CD4-positive, alpha-beta memory T cell (primary cell): ENCODE measurements at regions not wholly inside any gene's neighbourhood (a gene's known extent, or its start where the extent isn't known, plus 50 kb on each side); places are given as distances from the start of the nearest gene placed in this dataset.

ENCODE experiments used
- CTCF ChIA-PET: fragments of 350-600 bp; sonication (Branson Sonifier 250); formaldehyde crosslinking; loops from one replicate; lab custom pipeline; 2021; ENCODE audit warnings: inconsistent platforms; ENCODE audit not compliant: partially characterized antibody; lab: Charles Lee
- POLR2A ChIA-PET: fragments of 350-600 bp; sonication (Branson Sonifier 250); formaldehyde crosslinking; loops from one replicate; lab custom pipeline; 2021; ENCODE audit not compliant: partially characterized antibody; lab: Charles Lee
- DNase-seq, 5 donors: peaks; one replicate each; pipeline versions ENCODE4 v3.0.0 to v3.0.0-alpha.2; 2020 to 2022; ENCODE audit warnings: mixed read lengths in 1 of 5
- H3K27ac ChIP-seq: one replicate; pipeline ENCODE4 v1.7.0; 2013; ENCODE audit warnings: low read depth, low read length
- H3K27me3 ChIP-seq: 2 replicates; pipeline ENCODE4 v1.7.0; 2013; ENCODE audit warnings: mild to moderate bottlenecking, low read length, moderate library complexity; ENCODE audit not compliant: insufficient read depth
- H3K36me3 ChIP-seq: 2 replicates; pipeline ENCODE4 v1.7.0; 2013; ENCODE audit warnings: mild to moderate bottlenecking, low read length, moderate library complexity; ENCODE audit not compliant: insufficient read depth
- H3K4me1 ChIP-seq: 2 replicates; pipeline ENCODE4 v1.7.0; 2013; ENCODE audit warnings: mild to moderate bottlenecking, low read length, moderate library complexity; ENCODE audit not compliant: insufficient read depth
- H3K4me3 ChIP-seq, 2 donors: one replicate each; pipeline ENCODE4 v1.7.0; 2013; ENCODE audit warnings: low read length in 2 of 2, mild to moderate bottlenecking in 1 of 2
- H3K9me3 ChIP-seq, 2 donors: one replicate each; pipeline ENCODE4 v1.7.0; 2013; ENCODE audit warnings: low read length in 2 of 2, control low read depth in 1 of 2; ENCODE audit not compliant: control insufficient read depth in 1 of 2
- H3K27ac Mint-ChIP-seq, 7 donors: one replicate each; pipeline ENCODE4 v1.8.0; 2020 to 2021; ENCODE audit warnings: mixed read lengths in 7 of 7, mild to moderate bottlenecking in 6 of 7, inconsistent platforms in 3 of 7, moderate library complexity in 3 of 7
- H3K27me3 Mint-ChIP-seq, 2 donors: one replicate each; pipeline ENCODE4 v1.8.0; 2020 to 2021; ENCODE audit warnings: mixed read lengths in 2 of 2
- H3K36me3 Mint-ChIP-seq, 2 donors: one replicate each; pipeline ENCODE4 v1.8.0; 2020 to 2021; ENCODE audit warnings: mixed read lengths in 2 of 2, inconsistent platforms in 1 of 2, mild to moderate bottlenecking in 1 of 2
- H3K4me1 Mint-ChIP-seq, 4 donors: one replicate each; pipeline ENCODE4 v1.8.0; 2020 to 2021; ENCODE audit warnings: mixed read lengths in 4 of 4, mild to moderate bottlenecking in 1 of 4
- H3K4me3 Mint-ChIP-seq, 8 donors: one replicate each; pipeline ENCODE4 v1.8.0; 2020 to 2021; ENCODE audit warnings: mixed read lengths in 8 of 8, mild to moderate bottlenecking in 7 of 8, moderate library complexity in 6 of 8, inconsistent platforms in 3 of 8
- H3K9me3 Mint-ChIP-seq, 8 donors: one replicate each; pipeline ENCODE4 v1.8.0; 2020 to 2021; ENCODE audit warnings: mixed read lengths in 8 of 8, mild to moderate bottlenecking in 5 of 8, inconsistent platforms in 3 of 8, moderate library complexity in 1 of 8
- intact Hi-C: fragments of 100-400 bp; cut with micrococcal nuclease; formaldehyde crosslinking; loops from one replicate; pipeline ENCODE4 v1.15.1; 2023

- H3K4me1 Mint-ChIP-seq, result peaks cover 57 to 90% (median 77%) of the 10 kb centered on the region in 4 donors
These were observed 162.3 kb upstream of the KLF14 start for GRCh38 chr7:130896051-130896881.

GRCh38 chr7:130896898-130897514 is 163.0 kb upstream of the KLF14 start:
- Mint-ChIP-seq H3K27ac (peak overlapping the region; percentile 88 to 95 (median 94)), H3K27me3 (no peaks in the 10 kb centered on the region), H3K36me3 (peaks cover 51 to 88% of the 10 kb centered on the region in 2 donors), H3K4me1 (peaks cover 64 to 97% (median 82%) of the 10 kb centered on the region in 4 donors), H3K4me3 (peak overlapping the region in 7 of 8 donors; percentile 2 to 72 (median 35)), H3K9me3 (peaks cover 0 to 4% (median 0%) of the 10 kb centered on the region in 8 donors)
- DNase-seq, result peak; percentile 71 to 80 (median 75)
- peak overlapping the region; percentile 18 for H3K27ac ChIP-seq
- CTCF ChIA-PET, result interaction anchor here (0.7 to 9.0 kb wide), 65 partner anchors 8 to 531 kb away, joined by 3 to 150 read pairs (median 5); no protein-coding TSS in a partner anchor
- H3K36me3 ChIP-seq, result peaks cover 18% of the 10 kb centered on the region
- H3K4me1 ChIP-seq, result peaks cover 87% of the 10 kb centered on the region
- POLR2A ChIA-PET, result interaction anchor here (0.6 to 2.3 kb wide), 13 partner anchors 11 to 159 kb away, joined by 3 to 10 read pairs (median 4); no protein-coding TSS in a partner anchor
- no peak overlapping the region for H3K4me3 ChIP-seq
- intact Hi-C loops, result loop anchor here (1.0 to 5.0 kb wide), 7 partner anchors 16 to 615 kb away; no protein-coding TSS in a partner anchor
- H3K27me3 ChIP-seq, result no peaks in the 10 kb centered on the region
- H3K9me3 ChIP-seq, result no peaks in the 10 kb centered on the region

More at GRCh38 chr7:130896051-130896881, 162.3 kb upstream of the KLF14 start:
- Histone ChIP-seq H3K27ac (no peak overlapping the region), H3K4me1 (peaks cover 79% of the 10 kb centered on the region), H3K9me3 (no peaks in the 10 kb centered on the region), H3K4me3 (no peak overlapping the region), H3K36me3 (peaks cover 21% of the 10 kb centered on the region), H3K27me3 (no peaks in the 10 kb centered on the region)
- no peaks in the 10 kb centered on the region for H3K27me3 Mint-ChIP-seq
- POLR2A ChIA-PET, result interaction anchor here (0.8 to 2.3 kb wide), 12 partner anchors 10 to 160 kb away, joined by 3 to 10 read pairs (median 4); no protein-coding TSS in a partner anchor
- H3K4me3 Mint-ChIP-seq, result peak overlapping the region in 6 of 8 donors; percentile 2 to 72 (median 36)
- intact Hi-C loops, result loop anchor here (2.0 to 5.0 kb wide), 5 partner anchors 17 to 616 kb away; no protein-coding TSS in a partner anchor
- CTCF ChIA-PET, result interaction anchor here (0.6 to 9.0 kb wide), 57 partner anchors 9 to 537 kb away, joined by 3 to 150 read pairs (median 6); no protein-coding TSS in a partner anchor
- peak overlapping the region; percentile 88 to 95 (median 94) for H3K27ac Mint-ChIP-seq
- H3K9me3 Mint-ChIP-seq, result peaks cover 0 to 4% (median 0%) of the 10 kb centered on the region in 8 donors
- no peak for DNase-seq
- peaks cover 50 to 84% of the 10 kb centered on the region in 2 donors for H3K36me3 Mint-ChIP-seq

GRCh38 chr7:130897515-130898419 is 163.8 kb upstream of the KLF14 start:
- Mint-ChIP-seq H3K36me3 (peaks cover 51 to 88% of the 10 kb centered on the region in 2 donors), H3K4me1 (peaks cover 67 to 99% (median 84%) of the 10 kb centered on the region in 4 donors), H3K9me3 (peaks cover 0 to 4% (median 0%) of the 10 kb centered on the region in 8 donors), H3K27me3 (no peaks in the 10 kb centered on the region), H3K27ac (peak overlapping the region; percentile 79 to 95 (median 94)), H3K4me3 (peak overlapping the region in 4 of 8 donors; percentile 2 to 48 (median 35))
- Histone ChIP-seq H3K36me3 (peaks cover 22% of the 10 kb centered on the region), H3K27ac (peak overlapping the region; percentile 18), H3K9me3 (no peaks in the 10 kb centered on the region), H3K27me3 (no peaks in the 10 kb centered on the region), H3K4me3 (no peak overlapping the region), H3K4me1 (peaks cover 94% of the 10 kb centered on the region)
- POLR2A ChIA-PET, result interaction anchor here (0.6 to 2.3 kb wide), 9 partner anchors 12 to 158 kb away, joined by 3 to 10 read pairs (median 6); no protein-coding TSS in a partner anchor
- CTCF ChIA-PET, result interaction anchor here (0.7 to 9.0 kb wide), 61 partner anchors 7 to 531 kb away, joined by 3 to 150 read pairs (median 6); no protein-coding TSS in a partner anchor
- peak in 1 of 5 donors; percentile 46 for DNase-seq
- intact Hi-C loops, result loop anchor here (1.0 to 5.0 kb wide), 7 partner anchors 15 to 615 kb away; no protein-coding TSS in a partner anchor

GRCh38 chr7:130899071-130899560 is 165.1 kb upstream of the KLF14 start:
- H3K9me3 Mint-ChIP-seq, result peaks cover 0 to 4% (median 0%) of the 10 kb centered on the region in 8 donors
- H3K4me1 Mint-ChIP-seq, result peaks cover 73 to 100% (median 88%) of the 10 kb centered on the region in 4 donors
- H3K27ac ChIP-seq, result no peak overlapping the region
- peaks cover 55 to 90% of the 10 kb centered on the region in 2 donors for H3K36me3 Mint-ChIP-seq
- H3K4me3 Mint-ChIP-seq, result no peak overlapping the region
- intact Hi-C loops, result loop anchor here (5.0 kb wide), 2 partner anchors 523 to 613 kb away; no protein-coding TSS in a partner anchor
- peaks cover 99% of the 10 kb centered on the region for H3K4me1 ChIP-seq
- H3K36me3 ChIP-seq, result peaks cover 26% of the 10 kb centered on the region
- peak overlapping the region; percentile 45 to 94 (median 90) for H3K27ac Mint-ChIP-seq
- no peak for DNase-seq
- CTCF ChIA-PET, result interaction anchor here (1.0 to 9.0 kb wide), 9 partner anchors 10 to 141 kb away, joined by 3 to 150 read pairs (median 42); no protein-coding TSS in a partner anchor
- H3K27me3 Mint-ChIP-seq, result no peaks in the 10 kb centered on the region
- POLR2A ChIA-PET, result interaction anchor here (0.6 to 1.6 kb wide), 6 partner anchors 9 to 214 kb away, joined by 3 to 6 read pairs (median 3); no protein-coding TSS in a partner anchor
- no peaks in the 10 kb centered on the region for H3K27me3 ChIP-seq
- H3K4me3 ChIP-seq, result no peak overlapping the region
- H3K9me3 ChIP-seq, result no peaks in the 10 kb centered on the region

- intact Hi-C loops, result loop anchor here (5.0 kb wide), 2 partner anchors 522 to 612 kb away; no protein-coding TSS in a partner anchor
- Mint-ChIP-seq H3K4me3 (peak overlapping the region in 3 of 8 donors; percentile 2 to 34 (median 2)), H3K36me3 (peaks cover 57 to 89% of the 10 kb centered on the region in 2 donors), H3K27ac (peak overlapping the region; percentile 49 to 94 (median 89)), H3K9me3 (peaks cover 0 to 8% (median 0%) of the 10 kb centered on the region in 8 donors), H3K4me1 (peaks cover 73 to 100% (median 87%) of the 10 kb centered on the region in 4 donors), H3K27me3 (no peaks in the 10 kb centered on the region)
- Histone ChIP-seq H3K36me3 (peaks cover 26% of the 10 kb centered on the region), H3K9me3 (no peaks in the 10 kb centered on the region), H3K4me3 (no peak overlapping the region), H3K4me1 (peaks cover 99% of the 10 kb centered on the region), H3K27ac (no peak overlapping the region), H3K27me3 (no peaks in the 10 kb centered on the region)
- ChIA-PET CTCF (interaction anchor here (1.0 to 9.0 kb wide), 8 partner anchors 10 to 140 kb away, joined by 3 to 150 read pairs (median 24); no protein-coding TSS in a partner anchor), POLR2A (interaction anchor here (0.6 to 1.6 kb wide), 5 partner anchors 10 to 214 kb away, joined by 3 to 6 read pairs (median 3); no protein-coding TSS in a partner anchor)
- no peak for DNase-seq
These were observed 165.8 kb upstream of the KLF14 start for GRCh38 chr7:130899638-130900401.
